GM23338 (cell line): ENCODE measurements at regions not wholly inside any gene's neighbourhood (a gene's known extent, or its start where the extent isn't known, plus 50 kb on each side); places are given as distances from the start of the nearest gene placed in this dataset.

ENCODE experiments used
- ATAC-seq: fragments of 200-7000 bp; cut with Tn5 transposase; 3 replicates; pipeline ENCODE4 v1.9.1; 2020
- DNase-seq: peaks from one replicate; pipeline ENCODE4 v3.0.0-alpha.2; 2015; ENCODE audit warnings: low spot score
- H2AFZ ChIP-seq: fragments of 200-600 bp; sonication (generic); 2 replicates; pipeline ENCODE4 v1.8.0; 2016; ENCODE audit warnings: antibody characterized with exemption, mild to moderate bottlenecking, moderate library complexity
- H3F3A ChIP-seq: fragments of 200-600 bp; sonication (generic); replicated peaks from 2 replicates; pipeline ENCODE4 v1.8.0; 2017; ENCODE audit warnings: antibody characterized with exemption, mixed run types, low read depth
- H3K27ac ChIP-seq: fragments of 200-600 bp; sonication (generic); 2 replicates; pipeline ENCODE4 v1.6.1; 2016; ENCODE audit warnings: low read depth
- H3K27me3 ChIP-seq: fragments of 200-600 bp; sonication (generic); 2 replicates; pipeline ENCODE4 v1.8.0; 2016; ENCODE audit warnings: mild to moderate bottlenecking, mixed run types, moderate library complexity; ENCODE audit not compliant: insufficient read depth
- H3K36me3 ChIP-seq: fragments of 200-600 bp; sonication (generic); 2 replicates; pipeline ENCODE4 v1.8.0; 2016; ENCODE audit warnings: mild to moderate bottlenecking; ENCODE audit not compliant: insufficient read depth
- H3K4me1 ChIP-seq: fragments of 200-600 bp; sonication (generic); 2 replicates; pipeline ENCODE4 v1.8.0; 2016; ENCODE audit warnings: mild to moderate bottlenecking, moderate library complexity; ENCODE audit not compliant: insufficient read depth
- H3K4me2 ChIP-seq: fragments of 200-600 bp; sonication (generic); 2 replicates; pipeline ENCODE4 v1.7.1; 2017; ENCODE audit warnings: mixed run types
- H3K4me3 ChIP-seq: fragments of 200-600 bp; sonication (generic); 2 replicates; pipeline ENCODE4 v1.6.1; 2016; ENCODE audit warnings: mixed run types
- H3K79me2 ChIP-seq: fragments of 200-600 bp; sonication (generic); replicated peaks from 2 replicates; pipeline ENCODE4 v1.8.0; 2017; ENCODE audit warnings: mild to moderate bottlenecking; ENCODE audit not compliant: insufficient read depth
- H3K9me2 ChIP-seq: fragments of 200-600 bp; sonication (generic); 2 replicates; pipeline ENCODE4 v1.8.0; 2017; ENCODE audit not compliant: insufficient read depth
- H4K20me1 ChIP-seq: fragments of 200-600 bp; sonication (generic); replicated peaks from 2 replicates; pipeline ENCODE4 v1.8.0; 2017; ENCODE audit warnings: mild to moderate bottlenecking; ENCODE audit not compliant: insufficient read depth
- H3K27ac Mint-ChIP-seq: 2 replicates; pipeline ENCODE4 v1.8.0; 2020; ENCODE audit warnings: inconsistent platforms, mild to moderate bottlenecking, moderate library complexity, mixed read lengths
- H3K27me3 Mint-ChIP-seq: 3 replicates; pipeline ENCODE4 v1.8.0; 2022; ENCODE audit warnings: low read depth, mild to moderate bottlenecking, moderate library complexity, mixed read lengths, inconsistent platforms; ENCODE audit not compliant: insufficient read depth, poor library complexity
- H3K36me3 Mint-ChIP-seq: 3 replicates; pipeline ENCODE4 v1.8.0; 2021; ENCODE audit warnings: low read depth, mild to moderate bottlenecking, inconsistent platforms, moderate library complexity, mixed read lengths
- H3K4me1 Mint-ChIP-seq: 3 replicates; pipeline ENCODE4 v1.8.0; 2020; ENCODE audit warnings: mild to moderate bottlenecking, inconsistent platforms, mixed read lengths
- H3K4me3 Mint-ChIP-seq: 3 replicates; pipeline ENCODE4 v1.8.0; 2021; ENCODE audit warnings: moderate library complexity, mild to moderate bottlenecking, inconsistent platforms, mixed read lengths
- H3K9me3 Mint-ChIP-seq: 3 replicates; pipeline ENCODE4 v1.8.0; 2020; ENCODE audit warnings: moderate library complexity, mild to moderate bottlenecking, inconsistent platforms, mixed read lengths
- CREB1 ChIP-seq: fragments of 250-450 bp; sonication (Bioruptor Pico); IDR thresholded peaks from 2 replicates; pipeline ENCODE4 v1.5.0; 2020; ENCODE audit warnings: low read depth, mild to moderate bottlenecking, moderate library complexity
- ETS1 ChIP-seq: IDR thresholded peaks from 2 replicates; pipeline ENCODE4 v1.6.1; 2016; ENCODE audit warnings: antibody characterized with exemption
- EZH2 ChIP-seq: fragments of 200-600 bp; sonication (generic); IDR thresholded peaks from one replicate; pipeline ENCODE4 v1.8.0; 2017; ENCODE audit warnings: antibody characterized with exemption, mild to moderate bottlenecking, low read depth; ENCODE audit not compliant: unreplicated experiment
- EZH2phosphoT487 ChIP-seq: fragments of 200-600 bp; sonication (generic); IDR thresholded peaks from one replicate; pipeline ENCODE4 v1.8.1; 2018; ENCODE audit warnings: antibody characterized with exemption; ENCODE audit not compliant: unreplicated experiment
- JUNB ChIP-seq: IDR thresholded peaks from one replicate; pipeline ENCODE4 v1.6.1; 2016; ENCODE audit warnings: antibody characterized with exemption; ENCODE audit not compliant: unreplicated experiment
- NANOG ChIP-seq: IDR thresholded peaks from 2 replicates; pipeline ENCODE4 v1.6.1; 2016; ENCODE audit warnings: antibody characterized with exemption, borderline replicate concordance
- POLR2AphosphoS5 ChIP-seq: IDR thresholded peaks from 2 replicates; pipeline ENCODE4 v1.6.1; 2016; ENCODE audit warnings: antibody characterized with exemption, low read depth
- REST ChIP-seq: IDR thresholded peaks from one replicate; pipeline ENCODE4 v1.6.1; 2018; ENCODE audit warnings: antibody characterized with exemption; ENCODE audit not compliant: unreplicated experiment
- STAT1 ChIP-seq: IDR thresholded peaks from one replicate; pipeline ENCODE4 v1.6.1; 2016; ENCODE audit warnings: antibody characterized with exemption; ENCODE audit not compliant: unreplicated experiment
- ZNF114 ChIP-seq: fragments of 250-450 bp; sonication (Bioruptor Pico); IDR thresholded peaks from 2 replicates; pipeline ENCODE4 v1.5.0; 2020; ENCODE audit warnings: mild to moderate bottlenecking, moderate library complexity
- ZNF331 ChIP-seq: fragments of 250-450 bp; sonication (Bioruptor Pico); IDR thresholded peaks from 2 replicates; pipeline ENCODE4 v1.5.0; 2020; ENCODE audit warnings: low read depth, mild to moderate bottlenecking, moderate library complexity
- ZNF462 ChIP-seq: fragments of 250-450 bp; sonication (Bioruptor Pico); IDR thresholded peaks from 2 replicates; pipeline ENCODE4 v1.5.0; 2020; ENCODE audit warnings: mild to moderate bottlenecking, moderate library complexity
- TF ChIP-seq, protein P1 (sequence below), 2 experiments: fragments of 200-600 bp in 1 of 2; sonication (generic) in 1 of 2; conservative IDR thresholded peaks; 2 replicates each; pipeline versions ENCODE4 v1.5.1 to v1.6.1; 2016 to 2017; ENCODE audit warnings: antibody characterized with exemption in 2 of 2, low read depth in 2 of 2, mild to moderate bottlenecking in 2 of 2, moderate library complexity in 1 of 2

DNA sequence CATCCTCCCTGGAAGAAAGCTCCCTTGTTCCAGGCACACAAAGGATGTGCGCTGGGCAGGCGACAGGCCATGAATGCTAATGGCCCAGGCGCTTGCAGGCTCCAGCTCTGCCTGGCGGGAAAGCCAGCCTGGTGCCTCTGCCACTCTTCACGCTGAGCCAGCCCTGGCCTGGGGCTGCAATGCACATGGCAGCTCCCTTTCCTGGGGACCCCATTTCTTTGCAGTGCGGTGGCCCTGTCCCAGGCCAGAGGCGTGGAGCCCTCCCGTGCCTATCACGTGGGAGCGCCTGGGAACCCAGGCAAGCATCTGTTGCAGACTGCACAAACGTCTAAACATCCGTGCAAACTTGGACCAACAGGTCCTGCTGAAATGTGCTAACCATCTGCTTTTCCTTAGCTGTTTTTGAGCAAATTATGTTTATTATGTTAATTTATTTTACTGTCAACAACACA lies 152.1 kb upstream of the LYZL2 start:
- H3K36me3 Mint-ChIP-seq, result no peaks in the 10 kb centered on the region; the same call in 1 of the 3 replicates
- 0 out of 2 replicates have a peak overlapping the region, but pooled peaks have one; percentile 56 for H2AFZ ChIP-seq
- no peaks in the 10 kb centered on the region for H3K9me2 ChIP-seq
- no peaks in the 10 kb centered on the region for H3K79me2 ChIP-seq
- H3K27ac Mint-ChIP-seq, result no peak overlapping the region
- H3K27me3 ChIP-seq, result peaks cover 11% of the 10 kb centered on the region
- no peaks in the 10 kb centered on the region; the same call in 2 of the 3 replicates for H3K9me3 Mint-ChIP-seq
- peaks cover 9% of the 10 kb centered on the region for H3K4me1 Mint-ChIP-seq
- no peak overlapping the region for H3K4me3 Mint-ChIP-seq
- no peaks in the 10 kb centered on the region for H4K20me1 ChIP-seq
- no peaks in the 10 kb centered on the region; the same call in 1 of the 2 replicates for H3K36me3 ChIP-seq
- H3K27ac ChIP-seq, result no peak overlapping the region
- H3K4me2 ChIP-seq, result no peak overlapping the region
- ATAC-seq (no peak), DNase-seq (peak; percentile 42)
- H3F3A ChIP-seq, result peaks cover 3% of the 10 kb centered on the region; the same call in 1 of the 2 replicates
- peaks cover 7% of the 10 kb centered on the region for H3K4me1 ChIP-seq
- H3K27me3 Mint-ChIP-seq, result peaks cover 11% of the 10 kb centered on the region
- no peak for TF ChIP-seq STAT1
- no peak for TF ChIP-seq REST
- no peak for TF ChIP-seq ZNF114 (CRISPR knock-in tag)
- TF ChIP-seq NANOG, result no peak
- no peak for TF ChIP-seq CREB1 (CRISPR knock-in tag)
- no peak for TF ChIP-seq POLR2AphosphoS5
- no peak for TF ChIP-seq ZNF462
- TF ChIP-seq EZH2phosphoT487, result no peak
- no peak for TF ChIP-seq JUNB
- TF ChIP-seq ETS1, result no peak
- TF ChIP-seq, protein P1, sequence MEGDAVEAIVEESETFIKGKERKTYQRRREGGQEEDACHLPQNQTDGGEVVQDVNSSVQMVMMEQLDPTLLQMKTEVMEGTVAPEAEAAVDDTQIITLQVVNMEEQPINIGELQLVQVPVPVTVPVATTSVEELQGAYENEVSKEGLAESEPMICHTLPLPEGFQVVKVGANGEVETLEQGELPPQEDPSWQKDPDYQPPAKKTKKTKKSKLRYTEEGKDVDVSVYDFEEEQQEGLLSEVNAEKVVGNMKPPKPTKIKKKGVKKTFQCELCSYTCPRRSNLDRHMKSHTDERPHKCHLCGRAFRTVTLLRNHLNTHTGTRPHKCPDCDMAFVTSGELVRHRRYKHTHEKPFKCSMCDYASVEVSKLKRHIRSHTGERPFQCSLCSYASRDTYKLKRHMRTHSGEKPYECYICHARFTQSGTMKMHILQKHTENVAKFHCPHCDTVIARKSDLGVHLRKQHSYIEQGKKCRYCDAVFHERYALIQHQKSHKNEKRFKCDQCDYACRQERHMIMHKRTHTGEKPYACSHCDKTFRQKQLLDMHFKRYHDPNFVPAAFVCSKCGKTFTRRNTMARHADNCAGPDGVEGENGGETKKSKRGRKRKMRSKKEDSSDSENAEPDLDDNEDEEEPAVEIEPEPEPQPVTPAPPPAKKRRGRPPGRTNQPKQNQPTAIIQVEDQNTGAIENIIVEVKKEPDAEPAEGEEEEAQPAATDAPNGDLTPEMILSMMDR (conservative IDR thresholded peaks at IDR 0.05; ENCODE audit: low read depth in 2 of 2), result no peak
- TF ChIP-seq ZNF331 (CRISPR knock-in tag), result no peak
- no peak for TF ChIP-seq EZH2
- no peak overlapping the region for H3K4me3 ChIP-seq
